Type B pancreatic cell (in vitro differentiated cells): ENCODE measurements at regions not wholly inside any gene's neighbourhood (a gene's known extent, or its start where the extent isn't known, plus 50 kb on each side); places are given as distances from the start of the nearest gene placed in this dataset.

Source experiments
- DNase-seq: peaks from one replicate; pipeline ENCODE4 v3.0.0; 2021; ENCODE audit warnings: mixed read lengths; ENCODE audit not compliant: unreplicated experiment; ENCODE audit errors: extremely low spot score
- H3K27ac Mint-ChIP-seq: 2 replicates; pipeline ENCODE4 v1.8.0; 2021; ENCODE audit warnings: mild to moderate bottlenecking, mixed read lengths
- H3K27me3 Mint-ChIP-seq: 2 replicates; pipeline ENCODE4 v1.8.0; 2021; ENCODE audit warnings: mixed read lengths
- H3K36me3 Mint-ChIP-seq: 2 replicates; pipeline ENCODE4 v1.8.0; 2021; ENCODE audit warnings: mixed read lengths
- H3K4me1 Mint-ChIP-seq: one replicate; pipeline ENCODE4 v1.8.0; 2021; ENCODE audit warnings: mixed read lengths; ENCODE audit not compliant: unreplicated experiment
- H3K4me3 Mint-ChIP-seq: 2 replicates; pipeline ENCODE4 v1.8.0; 2021; ENCODE audit warnings: mild to moderate bottlenecking, mixed read lengths
- H3K9me3 Mint-ChIP-seq: 2 replicates; pipeline ENCODE4 v1.8.0; 2021; ENCODE audit warnings: mixed read lengths
- TF ChIP-seq, protein P1 (sequence below): fragments of 200-600 bp; sonication (generic); conservative IDR thresholded peaks from 2 replicates; pipeline ENCODE4 v1.5.0; 2021; ENCODE audit warnings: antibody characterized with exemption, mild to moderate bottlenecking

DNA sequence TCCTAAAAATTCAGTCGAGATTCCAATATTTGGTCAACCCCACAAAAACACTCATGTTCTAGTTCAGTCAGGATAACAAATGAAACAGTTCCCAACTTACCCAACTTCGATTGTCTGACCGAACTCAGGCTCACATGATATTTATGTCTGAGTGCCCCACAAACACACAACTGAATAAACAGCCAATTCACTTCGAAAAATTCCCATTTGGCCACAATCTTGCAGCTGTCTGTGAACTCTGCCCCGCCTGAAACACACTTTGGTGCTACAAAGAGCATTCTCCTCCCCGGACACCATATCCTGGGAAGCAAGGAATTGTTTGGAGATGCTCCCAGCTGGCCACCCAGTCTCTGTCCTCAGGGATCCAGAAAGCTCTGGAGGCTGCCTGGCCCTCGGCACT is 52.9 kb upstream of the SIM2 start:
- Mint-ChIP-seq H3K9me3 (no peaks in the 10 kb centered on the region), H3K4me3 (no peak overlapping the region), H3K36me3 (no peaks in the 10 kb centered on the region), H3K27ac (no peak overlapping the region), H3K27me3 (peaks cover 14% of the 10 kb centered on the region), H3K4me1 (peaks cover 13% of the 10 kb centered on the region)
- TF ChIP-seq, protein P1, sequence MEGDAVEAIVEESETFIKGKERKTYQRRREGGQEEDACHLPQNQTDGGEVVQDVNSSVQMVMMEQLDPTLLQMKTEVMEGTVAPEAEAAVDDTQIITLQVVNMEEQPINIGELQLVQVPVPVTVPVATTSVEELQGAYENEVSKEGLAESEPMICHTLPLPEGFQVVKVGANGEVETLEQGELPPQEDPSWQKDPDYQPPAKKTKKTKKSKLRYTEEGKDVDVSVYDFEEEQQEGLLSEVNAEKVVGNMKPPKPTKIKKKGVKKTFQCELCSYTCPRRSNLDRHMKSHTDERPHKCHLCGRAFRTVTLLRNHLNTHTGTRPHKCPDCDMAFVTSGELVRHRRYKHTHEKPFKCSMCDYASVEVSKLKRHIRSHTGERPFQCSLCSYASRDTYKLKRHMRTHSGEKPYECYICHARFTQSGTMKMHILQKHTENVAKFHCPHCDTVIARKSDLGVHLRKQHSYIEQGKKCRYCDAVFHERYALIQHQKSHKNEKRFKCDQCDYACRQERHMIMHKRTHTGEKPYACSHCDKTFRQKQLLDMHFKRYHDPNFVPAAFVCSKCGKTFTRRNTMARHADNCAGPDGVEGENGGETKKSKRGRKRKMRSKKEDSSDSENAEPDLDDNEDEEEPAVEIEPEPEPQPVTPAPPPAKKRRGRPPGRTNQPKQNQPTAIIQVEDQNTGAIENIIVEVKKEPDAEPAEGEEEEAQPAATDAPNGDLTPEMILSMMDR = no peak
- DNase-seq = no peak

DNA sequence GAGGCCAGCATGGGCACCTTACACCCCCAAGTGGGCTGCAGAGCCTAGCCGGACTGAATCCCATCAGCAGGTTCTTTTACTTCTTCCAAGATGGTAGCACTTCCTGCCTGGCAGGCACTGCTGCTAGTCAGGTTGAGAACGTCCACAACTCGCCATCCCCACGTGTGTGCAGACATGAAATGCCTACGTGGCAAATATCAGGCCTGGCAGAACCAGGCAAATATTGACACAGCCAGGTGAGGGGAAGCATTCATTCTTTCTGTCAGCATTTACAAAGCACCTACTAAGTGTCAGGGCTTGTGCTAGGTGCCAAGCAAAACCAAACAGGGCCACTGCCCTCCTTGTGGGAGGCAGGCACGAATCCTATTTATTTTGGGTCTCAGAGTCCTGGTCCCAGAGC is 52.3 kb upstream of the SIM2 start:
- H3K27ac Mint-ChIP-seq = no peak overlapping the region
- peaks cover 12% of the 10 kb centered on the region for H3K27me3 Mint-ChIP-seq
- no peaks in the 10 kb centered on the region for H3K36me3 Mint-ChIP-seq
- DNase-seq = no peak
- H3K4me1 Mint-ChIP-seq = peaks cover 10% of the 10 kb centered on the region
- H3K9me3 Mint-ChIP-seq = no peaks in the 10 kb centered on the region
- TF ChIP-seq, protein P1 = no peak
- no peak overlapping the region for H3K4me3 Mint-ChIP-seq

DNA sequence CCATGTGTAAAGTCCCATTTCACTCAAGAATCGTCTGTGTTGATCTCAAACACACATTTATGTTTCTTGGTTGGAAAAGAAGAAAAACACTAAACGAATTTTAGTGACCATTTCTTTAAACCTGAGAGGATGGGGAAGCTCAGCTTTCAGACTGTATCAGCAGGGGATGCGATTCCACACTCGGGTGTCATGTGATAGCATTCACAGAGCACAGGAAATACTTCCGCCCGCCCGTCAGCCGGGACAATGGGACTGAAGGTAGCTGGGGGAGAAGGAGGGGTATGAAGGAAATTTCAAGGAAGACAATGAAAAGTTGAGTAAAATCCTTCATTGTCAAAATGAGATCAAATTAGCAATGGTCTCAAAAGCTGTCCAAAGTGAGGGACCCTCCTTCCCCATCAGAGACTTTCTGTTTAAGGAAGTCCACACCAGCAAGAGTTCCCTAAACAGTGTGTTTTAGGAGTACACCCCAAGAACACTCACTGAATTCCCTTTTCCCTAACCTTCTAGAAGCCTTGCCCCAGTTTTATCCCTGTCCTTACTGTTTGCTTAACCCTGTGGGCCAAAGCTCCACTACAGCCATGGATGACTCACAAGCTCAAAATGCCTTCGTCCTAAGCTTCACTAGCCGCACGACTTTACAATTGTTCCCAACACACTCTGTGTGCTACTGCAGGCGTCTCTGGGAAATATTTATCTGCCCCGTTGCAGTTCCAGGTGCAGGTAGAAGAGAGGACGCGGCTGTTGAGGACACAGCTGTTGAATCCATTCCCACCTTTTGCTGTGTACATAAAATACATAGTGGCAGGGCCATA is 51.4 kb upstream of the SIM2 start:
- peaks cover 10% of the 10 kb centered on the region for H3K4me1 Mint-ChIP-seq
- H3K27ac Mint-ChIP-seq = no peak overlapping the region
- no peak overlapping the region for H3K4me3 Mint-ChIP-seq
- peaks cover 14% of the 10 kb centered on the region for H3K27me3 Mint-ChIP-seq
- no peak for DNase-seq
- H3K36me3 Mint-ChIP-seq = no peaks in the 10 kb centered on the region
- TF ChIP-seq, protein P1 = no peak
- no peaks in the 10 kb centered on the region for H3K9me3 Mint-ChIP-seq
